T-cell (primary cell): ENCODE measurements at regions not wholly inside any gene's neighbourhood (a gene's known extent, or its start where the extent isn't known, plus 50 kb on each side); places are given as distances from the start of the nearest gene placed in this dataset.

Experiments used
- ATAC-seq, 4 experiments: fragments of 200-7000 bp in 3 of 4; fragments of 150-1000 bp in 1 of 4; cut with Tn5 transposase; replicated peaks in 1 of 4; 1 replicate in 3 of 4; 2 replicates in 1 of 4; pipeline ENCODE4 v1.10.0; 2021; ENCODE audit warnings: moderate library complexity in 3 of 4, mild to moderate bottlenecking in 2 of 4, moderate number of reproducible peaks in 1 of 4
- CTCF ChIA-PET, 2 donors: fragments of 300-600 bp; sonication (Branson Sonifier 250); formaldehyde crosslinking; loops; one replicate each; lab custom pipeline; 2022; ENCODE audit warnings: antibody characterized with exemption in 2 of 2; lab: Charles Lee
- POLR2A ChIA-PET, 2 donors: fragments of 300-600 bp; sonication (Branson Sonifier 250); formaldehyde crosslinking; loops; one replicate each; lab custom pipeline; 2022; ENCODE audit warnings: antibody characterized with exemption in 2 of 2; lab: Charles Lee
- DNase-seq, 35 experiments: peaks; one replicate each; pipeline versions ENCODE4 v3.0.0 to v3.0.0-alpha.2; 2013 to 2023
- H3K27ac ChIP-seq: one replicate; pipeline ENCODE4 v1.5.1; 2013; ENCODE audit warnings: low read length
- H3K27me3 ChIP-seq, 2 experiments: replicated peaks in 1 of 2; 1 replicate in 1 of 2; 2 replicates in 1 of 2; pipeline versions ENCODE4 v1.6.1 to v1.7.0; 2013; ENCODE audit warnings: low read length in 1 of 2, mixed read lengths in 1 of 2; ENCODE audit not compliant: control insufficient read depth in 2 of 2, insufficient read depth in 2 of 2; ENCODE audit errors: extremely low read depth in 1 of 2
- H3K36me3 ChIP-seq, 2 donors: 1 replicate in 1 of 2; 2 replicates in 1 of 2; pipeline versions ENCODE4 v1.6.1 to v1.7.0; 2013; ENCODE audit warnings: low read length in 1 of 2; ENCODE audit not compliant: control insufficient read depth in 2 of 2, insufficient read depth in 1 of 2; ENCODE audit errors: extremely low read depth in 1 of 2
- H3K4me1 ChIP-seq, 2 experiments: 1 replicate in 1 of 2; 2 replicates in 1 of 2; pipeline versions ENCODE4 v1.6.1 to v1.7.0; 2013; ENCODE audit warnings: low read length in 2 of 2, mixed read lengths in 1 of 2; ENCODE audit not compliant: insufficient read depth in 2 of 2, control insufficient read depth in 1 of 2; ENCODE audit errors: extremely low read depth in 1 of 2
- H3K4me3 ChIP-seq, 2 donors: 1 replicate in 1 of 2; 2 replicates in 1 of 2; pipeline versions ENCODE4 v1.5.1 to v1.7.0; 2013; ENCODE audit warnings: mild to moderate bottlenecking in 2 of 2, low read length in 1 of 2, moderate library complexity in 1 of 2; ENCODE audit not compliant: control insufficient read depth in 1 of 2; ENCODE audit errors: extremely low read depth in 1 of 2
- H3K9me3 ChIP-seq: 2 replicates; pipeline ENCODE4 v1.7.0; 2013
- H3K27ac Mint-ChIP-seq, 2 donors: one replicate each; pipeline ENCODE4 v1.8.0; 2020 to 2021; ENCODE audit warnings: mild to moderate bottlenecking in 2 of 2, mixed read lengths in 2 of 2
- H3K27me3 Mint-ChIP-seq, 2 donors: one replicate each; pipeline ENCODE4 v1.8.0; 2021 to 2022; ENCODE audit warnings: mixed read lengths in 2 of 2
- H3K36me3 Mint-ChIP-seq: one replicate; pipeline ENCODE4 v1.8.0; 2021; ENCODE audit warnings: mixed read lengths
- H3K4me1 Mint-ChIP-seq, 3 donors: one replicate each; pipeline ENCODE4 v1.8.0; 2020 to 2022; ENCODE audit warnings: mixed read lengths in 3 of 3, mild to moderate bottlenecking in 1 of 3
- H3K4me3 Mint-ChIP-seq, 3 donors: one replicate each; pipeline ENCODE4 v1.8.0; 2020 to 2022; ENCODE audit warnings: mild to moderate bottlenecking in 3 of 3, mixed read lengths in 3 of 3, moderate library complexity in 3 of 3
- H3K9me3 Mint-ChIP-seq, 3 donors: one replicate each; pipeline ENCODE4 v1.8.0; 2020 to 2022; ENCODE audit warnings: mixed read lengths in 3 of 3
- WGBS: methylation state at CpG from one replicate; pipeline ENCODE4 v1.1.5; 2013; ENCODE audit warnings: missing lambda C conversion rate; ENCODE audit not compliant: insufficient coverage; 5-methylcytosine and 5-hydroxymethylcytosine counted together

- DNase-seq (no peak), ATAC-seq (no peak)
- ChIA-PET POLR2A (no interaction called here), CTCF (no interaction called here)
- Histone ChIP-seq H3K27ac (no peak overlapping the region), H3K27me3 (peaks cover 2 to 9% of the 10 kb centered on the region in 2 experiments), H3K36me3 (no peaks in the 10 kb centered on the region), H3K9me3 (no peaks in the 10 kb centered on the region), H3K4me1 (no peaks in the 10 kb centered on the region), H3K4me3 (no peak overlapping the region)
- Mint-ChIP-seq H3K4me3 (no peak overlapping the region), H3K9me3 (no peaks in the 10 kb centered on the region), H3K4me1 (no peaks in the 10 kb centered on the region), H3K36me3 (no peaks in the 10 kb centered on the region), H3K27me3 (peaks cover 17 to 24% of the 10 kb centered on the region in 2 donors), H3K27ac (no peak overlapping the region)
These were observed 449.6 kb downstream of the PLCL1 start for GRCh38 chr2:198253995-198254394.

DNA sequence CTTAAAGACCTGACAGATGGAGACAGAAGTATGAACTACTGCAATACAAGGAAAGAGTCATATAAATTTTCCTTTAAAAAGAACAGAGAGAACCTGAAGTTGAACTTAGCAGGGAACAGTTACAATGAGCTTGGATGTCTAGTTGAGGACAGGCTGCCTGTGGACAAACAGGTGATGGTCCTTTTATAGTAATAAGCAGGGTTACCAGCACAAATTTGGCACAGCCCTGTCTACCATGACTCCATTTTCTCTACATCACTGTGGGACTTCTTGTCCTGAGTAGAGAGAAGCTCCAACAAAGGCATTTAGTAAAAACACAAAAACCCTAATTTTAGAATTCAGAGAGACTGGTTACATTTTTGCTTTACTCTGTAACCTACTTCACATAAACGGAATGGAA is 448.1 kb downstream of the PLCL1 start:
- ATAC-seq (no peak), DNase-seq (no peak)
- POLR2A ChIA-PET: no interaction called here
- Mint-ChIP-seq H3K36me3 (no peaks in the 10 kb centered on the region), H3K27me3 (peaks cover 11 to 15% of the 10 kb centered on the region in 2 donors), H3K27ac (no peak overlapping the region), H3K4me1 (no peaks in the 10 kb centered on the region), H3K9me3 (no peaks in the 10 kb centered on the region), H3K4me3 (no peak overlapping the region)
- CTCF ChIA-PET: no interaction called here
- H3K4me1 ChIP-seq: no peaks in the 10 kb centered on the region
- no peak overlapping the region for H3K4me3 ChIP-seq
- H3K9me3 ChIP-seq: no peaks in the 10 kb centered on the region
- no peak overlapping the region for H3K27ac ChIP-seq
- WGBS: no CpG with 5 or more reads among the region's 1 CpG
- H3K36me3 ChIP-seq: no peaks in the 10 kb centered on the region
- peaks cover 0 to 9% of the 10 kb centered on the region in 2 experiments for H3K27me3 ChIP-seq

DNA sequence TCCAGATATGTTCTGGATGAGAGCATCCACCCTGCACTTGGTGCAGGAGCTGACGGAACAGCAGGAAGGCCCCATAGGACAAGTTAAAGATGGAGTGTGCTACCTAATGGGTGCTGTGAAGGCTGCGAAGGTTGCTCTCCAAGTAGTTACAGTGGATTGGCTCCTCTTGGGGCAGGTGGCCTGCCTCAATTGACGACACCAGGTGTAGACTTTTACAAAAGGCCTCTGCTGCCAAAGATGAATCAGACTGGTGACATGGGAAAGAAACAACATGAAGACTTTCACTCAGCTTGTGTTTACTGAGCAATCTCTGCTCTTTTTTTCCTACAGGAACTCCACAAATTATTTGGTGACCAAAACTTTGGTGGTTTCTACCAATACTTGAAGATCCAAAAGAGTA is 437.7 kb downstream of the PLCL1 start:
- 83% methylated on average over 3 of the region's 3 CpGs for WGBS
- Histone ChIP-seq H3K36me3 (no peaks in the 10 kb centered on the region), H3K27me3 (no peaks in the 10 kb centered on the region), H3K27ac (no peak overlapping the region), H3K4me3 (no peak overlapping the region), H3K9me3 (no peaks in the 10 kb centered on the region), H3K4me1 (no peaks in the 10 kb centered on the region)
- POLR2A ChIA-PET: no interaction called here
- Mint-ChIP-seq H3K4me3 (no peak overlapping the region), H3K27me3 (peaks cover 2 to 25% of the 10 kb centered on the region in 2 donors), H3K27ac (no peak overlapping the region), H3K9me3 (no peaks in the 10 kb centered on the region), H3K36me3 (no peaks in the 10 kb centered on the region), H3K4me1 (no peaks in the 10 kb centered on the region)
- DNase-seq (no peak), ATAC-seq (no peak)
- CTCF ChIA-PET: no interaction called here

DNA sequence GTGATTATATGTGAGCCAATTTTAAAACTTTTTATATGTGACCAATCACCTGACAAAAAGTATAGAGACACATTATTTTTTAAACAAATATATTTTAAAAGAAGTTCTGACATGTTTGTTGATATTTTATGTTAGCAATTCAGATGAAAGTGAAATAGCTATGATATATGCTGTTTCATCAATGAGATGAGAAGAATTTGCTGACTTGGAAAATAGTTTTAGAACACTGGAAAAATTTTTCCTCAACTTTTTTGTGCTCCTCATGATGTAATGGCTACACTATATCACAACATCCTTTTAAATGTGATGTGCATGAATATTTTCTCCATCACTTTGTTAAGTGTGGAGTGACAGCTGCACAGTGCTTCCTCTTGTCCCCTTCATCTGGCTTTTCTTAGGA is 434.0 kb downstream of the PLCL1 start:
- peaks cover 12 to 32% of the 10 kb centered on the region in 2 donors for H3K27me3 Mint-ChIP-seq
- no peaks in the 10 kb centered on the region for H3K4me1 ChIP-seq
- no peak overlapping the region for H3K4me3 ChIP-seq
- no peak overlapping the region for H3K27ac Mint-ChIP-seq
- H3K4me3 Mint-ChIP-seq: no peak overlapping the region
- no peak for DNase-seq
- no peaks in the 10 kb centered on the region for H3K27me3 ChIP-seq
- ChIA-PET POLR2A (no interaction called here), CTCF (no interaction called here)
- H3K9me3 ChIP-seq: no peaks in the 10 kb centered on the region
- H3K36me3 ChIP-seq: no peaks in the 10 kb centered on the region
- ATAC-seq: no peak
- no peak overlapping the region for H3K27ac ChIP-seq
- no peaks in the 10 kb centered on the region for H3K4me1 Mint-ChIP-seq
- no peaks in the 10 kb centered on the region for H3K36me3 Mint-ChIP-seq
- no peaks in the 10 kb centered on the region for H3K9me3 Mint-ChIP-seq

GRCh38 chr2:198236338-198236737 is 431.9 kb downstream of the PLCL1 start:
- H3K27ac Mint-ChIP-seq: no peak overlapping the region
- CTCF ChIA-PET: no interaction called here

DNA sequence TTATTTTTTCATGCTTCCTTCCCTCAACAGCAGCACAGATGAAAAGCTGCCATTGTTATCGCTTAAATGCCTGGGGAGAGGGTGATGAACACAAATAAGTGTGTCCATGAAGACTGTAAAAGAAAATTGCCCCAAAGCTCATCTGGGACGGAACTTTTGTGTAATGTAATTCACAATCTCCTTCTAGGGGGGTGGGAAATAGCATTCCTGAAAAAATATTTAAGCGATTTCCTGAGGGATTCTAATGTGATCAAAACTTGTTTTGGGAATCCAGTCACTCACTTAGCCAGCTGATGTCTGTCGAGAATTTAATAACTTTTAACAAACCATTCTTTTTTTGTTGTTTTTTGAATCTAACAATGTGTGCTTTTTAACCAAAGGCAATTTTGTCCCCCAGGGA is 427.9 kb downstream of the PLCL1 start:
- Mint-ChIP-seq H3K4me1 (no peaks in the 10 kb centered on the region), H3K4me3 (no peak overlapping the region), H3K9me3 (no peaks in the 10 kb centered on the region), H3K27ac (no peak overlapping the region), H3K27me3 (peaks cover 14 to 23% of the 10 kb centered on the region in 2 donors), H3K36me3 (no peaks in the 10 kb centered on the region)
- H3K4me1 ChIP-seq: no peaks in the 10 kb centered on the region
- no peaks in the 10 kb centered on the region for H3K36me3 ChIP-seq
- no peak overlapping the region for H3K4me3 ChIP-seq
- DNase-seq (no peak), ATAC-seq (no peak)
- peaks cover 0 to 5% of the 10 kb centered on the region in 2 experiments for H3K27me3 ChIP-seq
- POLR2A ChIA-PET: interaction anchor here in 1 of 2 donors (0.6 kb wide), 1 partner anchor 451 kb away, joined by 3 read pairs; no protein-coding TSS in a partner anchor
- CTCF ChIA-PET: no interaction called here
- H3K9me3 ChIP-seq: no peaks in the 10 kb centered on the region
- no CpG with 5 or more reads among the region's 4 CpGs for WGBS
- H3K27ac ChIP-seq: no peak overlapping the region

More at GRCh38 chr2:198236338-198236737, 431.9 kb downstream of the PLCL1 start:
- H3K4me1 Mint-ChIP-seq: no peaks in the 10 kb centered on the region
- H3K36me3 Mint-ChIP-seq: no peaks in the 10 kb centered on the region
- Histone ChIP-seq H3K36me3 (no peaks in the 10 kb centered on the region), H3K4me3 (no peak overlapping the region), H3K4me1 (no peaks in the 10 kb centered on the region), H3K9me3 (no peaks in the 10 kb centered on the region), H3K27ac (no peak overlapping the region), H3K27me3 (peaks cover 0 to 5% of the 10 kb centered on the region in 2 experiments)
- DNase-seq (no peak), ATAC-seq (no peak)
- POLR2A ChIA-PET: no interaction called here
- no peaks in the 10 kb centered on the region for H3K9me3 Mint-ChIP-seq
- no peak overlapping the region for H3K4me3 Mint-ChIP-seq
- peaks cover 14 to 31% of the 10 kb centered on the region in 2 donors for H3K27me3 Mint-ChIP-seq

- Mint-ChIP-seq H3K4me1 (no peaks in the 10 kb centered on the region), H3K27ac (no peak overlapping the region), H3K36me3 (no peaks in the 10 kb centered on the region), H3K4me3 (no peak overlapping the region), H3K9me3 (no peaks in the 10 kb centered on the region), H3K27me3 (peaks cover 14 to 25% of the 10 kb centered on the region in 2 donors)
- WGBS: 83% methylated on average over 1 of the region's 1 CpG
- DNase-seq (no peak), ATAC-seq (no peak)
- Histone ChIP-seq H3K27ac (no peak overlapping the region), H3K9me3 (no peaks in the 10 kb centered on the region), H3K4me3 (no peak overlapping the region), H3K4me1 (no peaks in the 10 kb centered on the region), H3K27me3 (peaks cover 0 to 5% of the 10 kb centered on the region in 2 experiments), H3K36me3 (no peaks in the 10 kb centered on the region)
- ChIA-PET POLR2A (no interaction called here), CTCF (interaction anchor here in 1 of 2 donors (1.1 kb wide), 1 partner anchor 65 kb away, joined by 4 read pairs; no protein-coding TSS in a partner anchor)
These were observed 427.2 kb downstream of the PLCL1 start for GRCh38 chr2:198231562-198231961.
